Mesenchymal stem cell (in vitro differentiated cells and primary cell): ENCODE measurements at regions not wholly inside any gene's neighbourhood (a gene's known extent, or its start where the extent isn't known, plus 50 kb on each side); places are given as distances from the start of the nearest gene placed in this dataset.

Source experiments
- DNase-seq: peaks from one replicate; pipeline ENCODE4 v3.0.0-alpha.2; 2013
- H2AFZ ChIP-seq: one replicate; pipeline ENCODE4 v1.6.1; 2013; ENCODE audit warnings: low read depth, mild to moderate bottlenecking, control low read depth, inconsistent platforms, low read length, moderate library complexity
- H2AK5ac ChIP-seq: 2 replicates; pipeline ENCODE4 v1.6.1; 2013; ENCODE audit warnings: low read length, moderate library complexity, mild to moderate bottlenecking, inconsistent platforms; ENCODE audit not compliant: severe bottlenecking
- H2BK120ac ChIP-seq: one replicate; pipeline ENCODE4 v1.6.1; 2013; ENCODE audit warnings: low read depth, mild to moderate bottlenecking, inconsistent platforms, low read length, moderate library complexity
- H2BK12ac ChIP-seq, 2 experiments: one replicate each; pipeline ENCODE4 v1.6.1; 2013; ENCODE audit warnings: inconsistent platforms in 2 of 2, low read length in 2 of 2, mild to moderate bottlenecking in 2 of 2, moderate library complexity in 2 of 2, control low read depth in 1 of 2
- H2BK15ac ChIP-seq: one replicate; pipeline ENCODE4 v1.6.1; 2013; ENCODE audit warnings: mild to moderate bottlenecking, low read depth, inconsistent platforms; ENCODE audit not compliant: poor library complexity, severe bottlenecking
- H2BK5ac ChIP-seq: 2 replicates; pipeline ENCODE4 v1.6.1; 2013; ENCODE audit warnings: low read depth, mild to moderate bottlenecking, low read length, control low read depth, inconsistent platforms; ENCODE audit not compliant: poor library complexity, severe bottlenecking
- H3K14ac ChIP-seq, 2 experiments: one replicate each; pipeline ENCODE4 v1.6.1; 2013; ENCODE audit warnings: inconsistent platforms in 2 of 2, low read length in 2 of 2, control low read depth in 1 of 2, mild to moderate bottlenecking in 1 of 2, moderate library complexity in 1 of 2
- H3K18ac ChIP-seq, 2 experiments: one replicate each; pipeline ENCODE4 v1.6.1; 2013; ENCODE audit warnings: inconsistent platforms in 2 of 2, low read length in 2 of 2, control low read depth in 1 of 2, low read depth in 1 of 2, mild to moderate bottlenecking in 1 of 2
- H3K23ac ChIP-seq, 2 experiments: one replicate each; pipeline ENCODE4 v1.6.1; 2013; ENCODE audit warnings: inconsistent platforms in 2 of 2, low read length in 2 of 2, mild to moderate bottlenecking in 2 of 2, moderate library complexity in 2 of 2, control low read depth in 1 of 2
- H3K27ac ChIP-seq: 2 replicates; pipeline ENCODE4 v1.5.1; 2013; ENCODE audit warnings: mild to moderate bottlenecking, moderate library complexity, low read length, control low read depth, inconsistent platforms; ENCODE audit not compliant: poor library complexity, severe bottlenecking
- H3K27me3 ChIP-seq, 2 experiments: 2 replicates each; pipeline versions ENCODE4 v1.6.1 to v1.7.0; 2013; ENCODE audit warnings: low read length in 2 of 2, mild to moderate bottlenecking in 2 of 2, moderate library complexity in 2 of 2, control low read depth in 1 of 2, inconsistent platforms in 1 of 2; ENCODE audit not compliant: control insufficient read depth in 1 of 2, insufficient read depth in 1 of 2
- H3K36me3 ChIP-seq, 2 experiments: 2 replicates each; pipeline versions ENCODE4 v1.6.1 to v1.7.0; 2013; ENCODE audit warnings: low read length in 2 of 2, control low read depth in 1 of 2, inconsistent platforms in 1 of 2, low read depth in 1 of 2, mild to moderate bottlenecking in 1 of 2; ENCODE audit not compliant: insufficient read depth in 2 of 2, control insufficient read depth in 1 of 2
- H3K4ac ChIP-seq, 2 experiments: one replicate each; pipeline ENCODE4 v1.6.1; 2013; ENCODE audit warnings: inconsistent platforms in 2 of 2, low read length in 2 of 2, mild to moderate bottlenecking in 2 of 2, moderate library complexity in 2 of 2, control low read depth in 1 of 2, low read depth in 1 of 2
- H3K4me1 ChIP-seq: 2 replicates; pipeline ENCODE4 v1.6.1; 2013; ENCODE audit warnings: low read depth, low read length, control low read depth; ENCODE audit not compliant: control insufficient read depth, insufficient read depth
- H3K4me2 ChIP-seq: 2 replicates; pipeline ENCODE4 v1.6.1; 2013; ENCODE audit warnings: low read length, mild to moderate bottlenecking, inconsistent platforms; ENCODE audit not compliant: poor library complexity, severe bottlenecking
- H3K4me3 ChIP-seq, 2 experiments: 2 replicates each; pipeline versions ENCODE4 v1.5.1 to v1.7.0; 2013; ENCODE audit warnings: low read length in 2 of 2, mild to moderate bottlenecking in 2 of 2, control low read depth in 1 of 2, low read depth in 1 of 2; ENCODE audit not compliant: insufficient read depth in 1 of 2
- H3K79me1 ChIP-seq: replicated peaks from 2 replicates; pipeline ENCODE4 v1.6.1; 2013; ENCODE audit warnings: mild to moderate bottlenecking, control low read depth, low read length, inconsistent platforms; ENCODE audit not compliant: poor library complexity, severe bottlenecking
- H3K9ac ChIP-seq: 2 replicates; pipeline ENCODE4 v1.7.0; 2013; ENCODE audit warnings: mild to moderate bottlenecking, low read length, moderate library complexity
- H3K9me3 ChIP-seq: 2 replicates; pipeline ENCODE4 v1.7.0; 2013; ENCODE audit warnings: mild to moderate bottlenecking, low read length; ENCODE audit not compliant: control insufficient read depth
- H4K8ac ChIP-seq: one replicate; pipeline ENCODE4 v1.6.1; 2013; ENCODE audit warnings: inconsistent platforms, mild to moderate bottlenecking, low read length, moderate library complexity
- H4K91ac ChIP-seq: one replicate; pipeline ENCODE4 v1.6.1; 2013; ENCODE audit warnings: mild to moderate bottlenecking, low read length, inconsistent platforms
- WGBS: methylation state at CpG from one replicate; pipeline ENCODE4 v1.1.7; 2013; ENCODE audit warnings: mixed read lengths; 5-methylcytosine and 5-hydroxymethylcytosine counted together

DNA sequence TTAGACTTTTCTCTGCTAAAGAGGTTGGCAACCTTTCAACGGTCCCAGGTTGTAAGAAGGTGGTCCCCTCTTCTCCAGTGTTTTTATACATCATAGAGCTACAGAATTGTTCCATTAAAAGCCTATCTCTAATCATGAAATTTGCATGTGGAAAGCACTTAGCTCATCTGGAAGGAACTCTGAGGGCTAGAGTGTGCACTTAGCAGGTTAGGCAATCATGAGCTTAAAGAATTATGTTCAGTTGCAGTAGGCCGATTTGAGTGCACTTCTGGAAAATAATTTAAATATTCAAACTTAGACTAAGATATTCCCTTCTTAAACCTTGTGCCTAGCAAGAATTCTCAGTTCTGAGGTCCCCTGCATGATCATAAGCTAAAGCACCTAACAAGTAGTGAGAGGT is 468.7 kb downstream of the SPATA31D1 start:
- H3K9me3 ChIP-seq: no peaks in the 10 kb centered on the region
- H3K14ac ChIP-seq: no peak overlapping the region
- no peak overlapping the region for H2BK5ac ChIP-seq
- no peak overlapping the region for H3K18ac ChIP-seq
- no peak overlapping the region for H4K8ac ChIP-seq
- H3K4ac ChIP-seq: no peak overlapping the region
- no peak overlapping the region for H3K27ac ChIP-seq
- H4K91ac ChIP-seq: no peak overlapping the region
- no peak overlapping the region for H2BK120ac ChIP-seq
- H3K27me3 ChIP-seq: no peaks in the 10 kb centered on the region
- no peak overlapping the region for H2AFZ ChIP-seq
- peak; percentile 6 for DNase-seq
- no peaks in the 10 kb centered on the region for H3K79me1 ChIP-seq
- no CpG with 5 or more reads among the region's 2 CpGs for WGBS
- H3K23ac ChIP-seq: no peak overlapping the region
- no peak overlapping the region for H2BK12ac ChIP-seq
- no peak overlapping the region for H2AK5ac ChIP-seq
- no peak overlapping the region for H2BK15ac ChIP-seq
- H3K36me3 ChIP-seq: no peaks in the 10 kb centered on the region
- no peak overlapping the region for H3K9ac ChIP-seq
- H3K4me1 ChIP-seq: no peaks in the 10 kb centered on the region
- no peak overlapping the region for H3K4me2 ChIP-seq
- H3K4me3 ChIP-seq: no peak overlapping the region

DNA sequence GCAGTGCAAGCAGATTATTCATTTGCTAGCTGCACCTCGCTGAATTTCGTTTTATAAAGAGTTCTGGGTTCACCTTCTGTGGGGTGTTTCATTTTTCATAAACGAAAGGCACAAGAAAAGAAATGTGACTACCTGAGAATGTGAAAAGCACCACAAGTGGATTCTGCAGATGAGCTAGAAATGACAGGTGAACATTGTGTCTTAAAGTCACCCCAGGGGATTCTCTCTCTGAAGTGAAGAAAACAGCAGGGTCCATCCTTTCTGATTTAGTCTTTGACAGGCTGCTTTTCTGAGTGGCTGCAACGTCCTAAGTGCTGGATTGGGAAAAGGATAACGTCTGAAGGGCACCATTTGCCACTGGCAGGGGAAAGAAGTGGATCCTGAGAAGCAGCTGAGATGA is 469.3 kb downstream of the SPATA31D1 start:
- Histone ChIP-seq H4K8ac (no peak overlapping the region), H3K79me1 (no peaks in the 10 kb centered on the region), H3K36me3 (no peaks in the 10 kb centered on the region), H4K91ac (no peak overlapping the region), H2AK5ac (no peak overlapping the region), H3K4me3 (no peak overlapping the region), H2BK15ac (no peak overlapping the region), H3K4me2 (no peak overlapping the region), H3K4ac (no peak overlapping the region), H3K18ac (no peak overlapping the region), H3K14ac (no peak overlapping the region), H2AFZ (no peak overlapping the region), H3K4me1 (no peaks in the 10 kb centered on the region), H2BK120ac (no peak overlapping the region), H3K9me3 (no peaks in the 10 kb centered on the region), H2BK12ac (no peak overlapping the region), H3K27ac (no peak overlapping the region), H3K27me3 (no peaks in the 10 kb centered on the region), H3K9ac (no peak overlapping the region), H3K23ac (no peak overlapping the region), H2BK5ac (no peak overlapping the region)
- DNase-seq: no peak
- 77% methylated on average over 5 of the region's 5 CpGs for WGBS

DNA sequence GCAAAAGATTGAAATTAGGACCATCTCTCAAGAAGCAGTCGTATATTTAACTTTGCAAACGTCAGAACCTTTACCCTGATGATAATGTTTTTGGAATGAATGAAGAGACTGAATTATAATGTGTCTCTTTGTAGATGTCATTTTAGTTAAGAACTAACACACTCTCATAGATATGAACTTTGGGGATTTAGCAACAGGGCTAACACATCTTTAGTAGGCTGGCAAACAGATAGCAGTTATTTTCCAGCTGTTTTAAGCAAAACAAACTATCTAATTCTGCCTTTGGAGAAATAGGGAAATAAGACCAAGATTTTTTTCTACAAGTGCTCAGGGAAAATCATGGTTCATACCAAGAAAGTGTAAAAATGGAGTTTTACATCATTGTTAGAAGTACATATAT is 469.7 kb downstream of the SPATA31D1 start:
- WGBS: 100% methylated on average over 1 of the region's 2 CpGs

DNA sequence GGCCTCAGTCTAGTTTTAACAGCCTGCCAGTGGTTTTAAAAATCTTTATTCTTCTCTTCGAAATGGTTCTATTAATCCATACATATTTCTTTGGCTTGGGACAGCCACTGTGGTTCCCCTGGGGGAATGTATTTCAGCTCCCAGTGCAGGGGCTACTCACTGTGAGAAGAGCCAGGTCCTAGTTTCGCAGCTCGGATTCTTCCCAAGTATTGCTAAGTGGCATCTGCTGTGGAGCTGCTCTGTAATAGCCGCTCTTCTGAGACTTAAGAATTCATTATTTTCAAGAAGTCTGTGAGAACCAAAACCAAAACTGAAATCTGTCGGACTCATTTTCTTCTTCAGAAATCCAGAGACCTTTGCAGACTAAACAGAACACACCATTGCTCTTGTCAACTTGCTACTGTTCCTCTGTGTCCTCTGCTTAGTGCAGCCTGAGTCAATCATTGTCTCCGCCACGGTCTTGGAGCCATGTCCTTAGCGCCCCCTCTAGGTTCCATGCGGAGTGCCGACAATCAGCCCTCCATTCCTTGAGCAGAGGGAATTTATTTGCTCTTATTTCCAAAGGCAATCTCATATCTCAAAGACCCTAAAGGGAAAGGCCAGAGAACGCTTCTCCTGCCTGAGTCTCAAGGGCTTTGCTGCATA is 478.2 kb downstream of the SPATA31D1 start:
- Histone ChIP-seq H3K79me1 (no peaks in the 10 kb centered on the region), H4K8ac (no peak overlapping the region), H2BK12ac (no peak overlapping the region), H4K91ac (no peak overlapping the region), H3K4ac (no peak overlapping the region), H3K27me3 (no peaks in the 10 kb centered on the region), H3K23ac (no peak overlapping the region), H3K27ac (no peak overlapping the region), H3K4me2 (no peak overlapping the region), H3K18ac (no peak overlapping the region), H2AFZ (no peak overlapping the region), H3K14ac (no peak overlapping the region), H3K9ac (peak overlapping the region; percentile 30), H2BK15ac (no peak overlapping the region), H3K9me3 (no peaks in the 10 kb centered on the region), H2BK5ac (no peak overlapping the region), H3K36me3 (no peaks in the 10 kb centered on the region), H2AK5ac (no peak overlapping the region), H3K4me3 (peak overlapping the region in 1 of 2 experiments; percentile 38), H3K4me1 (no peaks in the 10 kb centered on the region), H2BK120ac (no peak overlapping the region)
- WGBS: 43% methylated on average over 11 of the region's 11 CpGs
- peak; percentile 66 for DNase-seq

More for the DNA sequence above, 469.7 kb downstream of the SPATA31D1 start:
- H4K8ac ChIP-seq: no peak overlapping the region
- H3K79me1 ChIP-seq: no peaks in the 10 kb centered on the region
- no peak overlapping the region for H3K4me2 ChIP-seq
- no peak overlapping the region for H2AK5ac ChIP-seq
- H3K4me1 ChIP-seq: no peaks in the 10 kb centered on the region
- no peak overlapping the region for H3K4me3 ChIP-seq
- H2BK120ac ChIP-seq: no peak overlapping the region
- no peak overlapping the region for H2BK12ac ChIP-seq
- no peak overlapping the region for H2AFZ ChIP-seq
- no peak overlapping the region for H2BK5ac ChIP-seq
- no peak overlapping the region for H3K18ac ChIP-seq
- no peaks in the 10 kb centered on the region for H3K27me3 ChIP-seq
- H3K27ac ChIP-seq: no peak overlapping the region
- no peak overlapping the region for H3K14ac ChIP-seq
- no peak overlapping the region for H2BK15ac ChIP-seq
- H3K36me3 ChIP-seq: no peaks in the 10 kb centered on the region
- no peak overlapping the region for H4K91ac ChIP-seq
- no peaks in the 10 kb centered on the region for H3K9me3 ChIP-seq
- H3K23ac ChIP-seq: no peak overlapping the region
- DNase-seq: no peak
- H3K9ac ChIP-seq: no peak overlapping the region
- no peak overlapping the region for H3K4ac ChIP-seq
